Tibial artery (tissue), 4 donors: ENCODE measurements at regions not wholly inside any gene's neighbourhood (a gene's known extent, or its start where the extent isn't known, plus 50 kb on each side); places are given as distances from the start of the nearest gene placed in this dataset.

Experiments used
- DNase-seq, 2 donors: peaks; one replicate each; pipeline ENCODE4 v3.0.0-alpha.2; 2019
- H3K27ac ChIP-seq, 2 donors: fragments of 200-600 bp; sonication (generic) in 1 of 2; 1 replicate in 1 of 2; 2 replicates in 1 of 2; pipeline ENCODE4 v1.5.1; 2018 to 2019; ENCODE audit warnings: mild to moderate bottlenecking in 1 of 2
- H3K27me3 ChIP-seq, 2 donors: fragments of 200-600 bp; sonication (generic) in 1 of 2; one replicate each; pipeline versions ENCODE4 v1.5.1 to v1.6.0; 2016 to 2019
- H3K36me3 ChIP-seq, 3 donors: fragments of 200-600 bp; sonication (generic) in 2 of 3; one replicate each; pipeline ENCODE4 v1.5.1; 2016 to 2019; ENCODE audit warnings: mild to moderate bottlenecking in 2 of 3
- H3K4me1 ChIP-seq, 4 donors: fragments of 200-600 bp; sonication (generic) in 2 of 4; 1 replicate in 3 of 4; 2 replicates in 1 of 4; pipeline ENCODE4 v1.5.1; 2016 to 2019
- H3K4me3 ChIP-seq, 2 donors: fragments of 200-600 bp; sonication (generic) in 1 of 2; 1 replicate in 1 of 2; 2 replicates in 1 of 2; pipeline ENCODE4 v1.5.1; 2018 to 2019; ENCODE audit warnings: mild to moderate bottlenecking in 2 of 2
- H3K9me3 ChIP-seq, 3 donors: fragments of 200-600 bp; sonication (generic) in 1 of 3; one replicate each; pipeline ENCODE4 v1.5.1; 2016 to 2019
- CTCF ChIP-seq, 2 experiments: fragments of 200-600 bp in 1 of 2; fragments of 450-650 bp in 1 of 2; IDR thresholded peaks; one replicate each; pipeline ENCODE4 v1.5.1; 2017 to 2019; ENCODE audit warnings: antibody characterized with exemption in 2 of 2, mild to moderate bottlenecking in 1 of 2, moderate library complexity in 1 of 2
- intact Hi-C: fragments of 100-400 bp; cut with DNase I; formaldehyde crosslinking; loops from one replicate; pipeline ENCODE4 v1.15.0; 2023; ENCODE audit warnings: low total_unique reads

- Histone ChIP-seq H3K9me3 (no peaks in the 10 kb centered on the region), H3K4me3 (no peak overlapping the region), H3K27me3 (no peaks in the 10 kb centered on the region), H3K27ac (no peak overlapping the region), H3K36me3 (no peaks in the 10 kb centered on the region), H3K4me1 (no peaks in the 10 kb centered on the region)
- intact Hi-C loops = no loop called here
- no peak for DNase-seq
- no peak for TF ChIP-seq CTCF (IDR thresholded peaks at IDR 0.05)
These were observed 273.2 kb downstream of the CD83 start for GRCh38 chr6:14390805-14391204.

DNA sequence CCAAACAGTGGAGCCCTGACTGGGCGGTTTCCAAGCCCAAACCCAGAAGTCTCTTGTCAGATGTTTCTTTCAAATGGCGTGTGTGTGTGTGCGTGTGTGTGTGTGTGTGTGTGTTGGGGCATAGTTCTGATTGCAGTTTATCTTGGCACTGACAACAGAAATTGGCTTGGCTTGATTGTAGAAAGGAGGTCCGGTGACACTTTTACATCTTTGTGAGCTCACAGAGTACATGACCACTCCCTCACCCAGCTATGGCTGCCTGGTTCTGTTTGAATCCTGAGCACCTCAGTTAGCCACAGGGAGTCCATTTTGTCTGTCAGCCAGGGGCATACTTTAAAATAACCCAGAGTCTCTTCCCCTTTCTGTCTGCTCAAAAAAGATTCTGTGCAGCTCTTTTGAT lies 276.3 kb downstream of the CD83 start:
- Histone ChIP-seq H3K4me1 (no peaks in the 10 kb centered on the region), H3K27me3 (peaks cover 0 to 5% of the 10 kb centered on the region in 2 donors), H3K4me3 (no peak overlapping the region), H3K27ac (no peak overlapping the region), H3K36me3 (no peaks in the 10 kb centered on the region), H3K9me3 (no peaks in the 10 kb centered on the region)
- intact Hi-C loops = no loop called here
- no peak for TF ChIP-seq CTCF (IDR thresholded peaks at IDR 0.05)
- no peak for DNase-seq

DNA sequence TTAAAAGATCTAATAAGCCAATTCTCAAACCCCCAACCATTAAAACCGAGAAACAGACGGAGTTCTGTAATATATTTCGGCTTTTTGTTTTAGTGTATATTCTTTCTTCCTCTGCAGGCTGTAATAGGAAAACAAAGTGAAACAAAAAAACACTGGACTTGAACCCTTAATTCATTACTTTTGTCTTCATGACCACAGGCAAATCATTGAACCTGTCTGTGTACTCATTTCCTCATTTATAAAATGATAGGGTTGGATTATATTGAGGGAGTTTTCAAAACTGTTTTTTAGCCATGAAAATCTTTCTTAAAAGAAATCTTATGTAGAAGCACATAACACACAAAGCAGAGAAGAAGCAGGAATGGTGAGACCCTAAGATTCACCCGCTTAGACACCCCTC lies 278.8 kb downstream of the CD83 start:
- Histone ChIP-seq H3K27me3 (peaks cover 0 to 8% of the 10 kb centered on the region in 2 donors), H3K9me3 (no peaks in the 10 kb centered on the region)

DNA sequence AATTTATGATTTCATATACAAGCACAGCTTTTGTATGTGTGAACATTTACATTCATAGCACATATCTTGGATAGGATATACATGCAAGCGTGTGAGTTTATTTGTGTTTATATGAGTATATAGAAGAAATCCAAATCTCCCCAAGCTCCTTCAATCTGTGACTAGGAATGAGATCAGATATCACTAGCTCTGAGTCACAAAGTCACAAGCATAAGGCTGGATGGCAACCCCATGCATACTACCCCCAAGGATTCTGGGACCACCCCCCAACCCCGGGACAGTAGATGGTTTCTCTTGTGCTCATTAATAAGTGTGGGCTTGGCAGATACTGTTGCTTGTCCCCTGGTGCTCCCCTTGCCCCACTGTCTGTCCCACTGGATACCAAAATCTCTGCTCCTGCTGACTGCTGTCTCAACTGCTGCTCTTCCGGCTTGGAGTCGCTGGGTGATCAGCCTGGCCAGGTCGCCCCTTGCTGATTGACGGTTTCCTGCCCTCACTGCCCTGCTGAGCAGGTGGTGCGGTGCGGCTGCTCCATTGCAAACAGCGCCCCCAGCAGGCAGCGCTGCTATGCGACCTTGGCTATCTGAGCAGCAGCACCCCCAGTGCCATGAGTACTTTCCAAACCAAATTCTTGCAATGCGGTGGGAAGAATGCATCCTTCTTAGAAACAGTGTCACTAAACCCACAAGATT lies 279.4 kb downstream of the CD83 start:
- no peak for TF ChIP-seq CTCF (IDR thresholded peaks at IDR 0.05)
- Histone ChIP-seq H3K4me1 (no peaks in the 10 kb centered on the region), H3K27me3 (peaks cover 0 to 8% of the 10 kb centered on the region in 2 donors), H3K27ac (no peak overlapping the region), H3K4me3 (no peak overlapping the region), H3K36me3 (no peaks in the 10 kb centered on the region), H3K9me3 (no peaks in the 10 kb centered on the region)
- intact Hi-C loops = no loop called here
- no peak for DNase-seq

More for the DNA sequence above, 278.8 kb downstream of the CD83 start:
- H3K36me3 ChIP-seq = no peaks in the 10 kb centered on the region
- H3K27ac ChIP-seq = no peak overlapping the region
- no peak overlapping the region for H3K4me3 ChIP-seq
- intact Hi-C loops = no loop called here
- H3K4me1 ChIP-seq = no peaks in the 10 kb centered on the region
- no peak for DNase-seq
- no peak for TF ChIP-seq CTCF (IDR thresholded peaks at IDR 0.05)

GRCh38 chr6:14397518-14397901 lies 279.9 kb downstream of the CD83 start:
- TF ChIP-seq CTCF (IDR thresholded peaks at IDR 0.05) = no peak
- peaks cover 0 to 8% of the 10 kb centered on the region in 2 donors for H3K27me3 ChIP-seq
- H3K4me3 ChIP-seq = no peak overlapping the region
- H3K4me1 ChIP-seq = no peaks in the 10 kb centered on the region
- DNase-seq = no peak
- H3K27ac ChIP-seq = no peak overlapping the region
- no peaks in the 10 kb centered on the region for H3K9me3 ChIP-seq
- intact Hi-C loops = no loop called here
- no peaks in the 10 kb centered on the region for H3K36me3 ChIP-seq

DNA sequence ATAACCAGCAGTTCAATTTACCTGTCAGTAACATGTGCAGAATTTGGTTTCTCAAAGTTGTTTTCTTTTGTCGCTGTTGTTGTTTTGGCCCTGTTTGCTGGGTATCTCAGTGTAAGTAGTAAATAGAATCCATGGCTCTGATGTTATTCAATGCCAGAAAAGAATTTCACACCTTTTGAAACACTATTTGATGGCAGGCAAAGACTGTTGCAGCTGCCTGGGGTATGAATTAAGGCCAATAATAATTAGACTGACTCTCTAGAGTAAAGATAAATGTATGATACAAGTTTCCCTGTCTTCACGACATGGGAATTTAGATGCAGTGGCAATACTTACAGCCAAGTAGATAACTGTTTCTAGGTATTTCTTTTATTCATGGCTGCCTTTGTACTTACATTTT lies 281.4 kb downstream of the CD83 start:
- Histone ChIP-seq H3K9me3 (no peaks in the 10 kb centered on the region), H3K36me3 (no peaks in the 10 kb centered on the region), H3K4me1 (no peaks in the 10 kb centered on the region), H3K4me3 (no peak overlapping the region), H3K27me3 (peaks cover 0 to 8% of the 10 kb centered on the region in 2 donors), H3K27ac (no peak overlapping the region)
- no peak for TF ChIP-seq CTCF (IDR thresholded peaks at IDR 0.05)
- intact Hi-C loops = no loop called here
- no peak for DNase-seq
